Kidney (tissue), 13 donors: ENCODE measurements at regions not wholly inside any gene's neighbourhood (a gene's known extent, or its start where the extent isn't known, plus 50 kb on each side); places are given as distances from the start of the nearest gene placed in this dataset.

Experiments used
- DNase-seq, 5 donors: peaks; one replicate each; pipeline ENCODE4 v3.0.0-alpha.2; 2013 to 2020
- FAIRE-seq: peaks from 2 replicates; lab custom pipeline; 2012; peaks lifted over from hg19 to GRCh38; lab: Jason Lieb, UNC
- H3K27ac ChIP-seq, 2 donors: one replicate each; pipeline ENCODE4 v1.7.0; 2013; ENCODE audit warnings: low read depth in 2 of 2, low read length in 2 of 2, inconsistent platforms in 1 of 2
- H3K27me3 ChIP-seq: one replicate; pipeline ENCODE4 v1.7.1; 2013; ENCODE audit warnings: low read length, inconsistent platforms; ENCODE audit not compliant: control insufficient read depth, insufficient read depth
- H3K36me3 ChIP-seq, 3 donors: one replicate each; pipeline versions ENCODE4 v1.7.0 to v1.7.1; 2013; ENCODE audit warnings: low read length in 3 of 3, control low read depth in 1 of 3, inconsistent platforms in 1 of 3; ENCODE audit not compliant: insufficient read depth in 3 of 3, control insufficient read depth in 2 of 3
- H3K4me1 ChIP-seq, 3 donors: one replicate each; pipeline versions ENCODE4 v1.7.0 to v1.7.1; 2013; ENCODE audit warnings: low read length in 3 of 3, inconsistent platforms in 1 of 3, low read depth in 1 of 3; ENCODE audit not compliant: control insufficient read depth in 2 of 3, insufficient read depth in 2 of 3
- H3K4me3 ChIP-seq, 3 donors: one replicate each; pipeline versions ENCODE4 v1.7.0 to v1.8.1; 2013; ENCODE audit warnings: low read length in 3 of 3, control low read depth in 1 of 3, inconsistent platforms in 1 of 3
- H3K9ac ChIP-seq, 3 donors: one replicate each; pipeline versions ENCODE4 v1.7.0 to v1.7.1; 2013; ENCODE audit warnings: low read length in 3 of 3, control low read depth in 1 of 3, inconsistent platforms in 1 of 3
- H3K9me3 ChIP-seq, 3 donors: one replicate each; pipeline versions ENCODE4 v1.7.0 to v1.7.1; 2013; ENCODE audit warnings: low read length in 3 of 3, control low read depth in 1 of 3, inconsistent platforms in 1 of 3; ENCODE audit not compliant: control insufficient read depth in 2 of 3, insufficient read depth in 1 of 3
- intact Hi-C: fragments of 100-400 bp; cut with DNase I; formaldehyde crosslinking; loops from one replicate; pipeline ENCODE4 v1.11.1; 2022
- TF ChIP-seq, protein P1 (sequence below): IDR thresholded peaks from 3 replicates; pipeline ENCODE4 v1.5.1; 2012; ENCODE audit warnings: mild to moderate bottlenecking, moderate library complexity, borderline replicate concordance; ENCODE audit not compliant: insufficient read depth; ENCODE audit errors: extremely low read depth
- donor health status: control.
- donor health status: control.
- donor health status: control.
- donor health status: control.
- donor health status: control.
- donor health status: DM: yes; HTN: yes; CAD: no.
- donor health status: Normal renal cell carcinoma (clear cell type).

DNA sequence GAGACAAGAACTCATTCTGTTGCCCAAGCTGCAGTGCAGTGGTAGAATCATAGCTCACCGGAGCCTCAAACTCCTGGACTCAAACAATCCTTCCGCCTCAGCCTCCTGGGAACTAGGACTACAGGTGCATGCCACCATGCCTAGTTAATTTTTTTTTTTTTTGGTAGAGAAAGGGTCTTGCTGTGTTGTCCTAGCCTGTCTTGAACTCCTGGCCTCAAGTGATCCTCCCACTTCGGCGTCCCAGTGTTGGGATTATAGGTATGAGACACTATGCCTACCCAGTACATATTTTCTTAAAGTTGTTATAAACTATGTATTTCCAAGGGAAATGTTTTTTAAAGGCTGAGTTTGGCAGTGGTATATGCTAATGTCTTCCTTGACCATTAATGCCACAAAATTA, 412.6 kb downstream of the KLF12 start:
- FAIRE-seq (no peak), DNase-seq (no peak)
- no peaks in the 10 kb centered on the region for H3K36me3 ChIP-seq
- H3K4me3 ChIP-seq: no peak overlapping the region
- no peak overlapping the region for H3K27ac ChIP-seq
- H3K9me3 ChIP-seq: no peaks in the 10 kb centered on the region
- intact Hi-C loops: no loop called here
- TF ChIP-seq, protein P1, sequence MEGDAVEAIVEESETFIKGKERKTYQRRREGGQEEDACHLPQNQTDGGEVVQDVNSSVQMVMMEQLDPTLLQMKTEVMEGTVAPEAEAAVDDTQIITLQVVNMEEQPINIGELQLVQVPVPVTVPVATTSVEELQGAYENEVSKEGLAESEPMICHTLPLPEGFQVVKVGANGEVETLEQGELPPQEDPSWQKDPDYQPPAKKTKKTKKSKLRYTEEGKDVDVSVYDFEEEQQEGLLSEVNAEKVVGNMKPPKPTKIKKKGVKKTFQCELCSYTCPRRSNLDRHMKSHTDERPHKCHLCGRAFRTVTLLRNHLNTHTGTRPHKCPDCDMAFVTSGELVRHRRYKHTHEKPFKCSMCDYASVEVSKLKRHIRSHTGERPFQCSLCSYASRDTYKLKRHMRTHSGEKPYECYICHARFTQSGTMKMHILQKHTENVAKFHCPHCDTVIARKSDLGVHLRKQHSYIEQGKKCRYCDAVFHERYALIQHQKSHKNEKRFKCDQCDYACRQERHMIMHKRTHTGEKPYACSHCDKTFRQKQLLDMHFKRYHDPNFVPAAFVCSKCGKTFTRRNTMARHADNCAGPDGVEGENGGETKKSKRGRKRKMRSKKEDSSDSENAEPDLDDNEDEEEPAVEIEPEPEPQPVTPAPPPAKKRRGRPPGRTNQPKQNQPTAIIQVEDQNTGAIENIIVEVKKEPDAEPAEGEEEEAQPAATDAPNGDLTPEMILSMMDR: no peak
- no peak overlapping the region for H3K9ac ChIP-seq
- no peaks in the 10 kb centered on the region for H3K4me1 ChIP-seq
- H3K27me3 ChIP-seq: no peaks in the 10 kb centered on the region

DNA sequence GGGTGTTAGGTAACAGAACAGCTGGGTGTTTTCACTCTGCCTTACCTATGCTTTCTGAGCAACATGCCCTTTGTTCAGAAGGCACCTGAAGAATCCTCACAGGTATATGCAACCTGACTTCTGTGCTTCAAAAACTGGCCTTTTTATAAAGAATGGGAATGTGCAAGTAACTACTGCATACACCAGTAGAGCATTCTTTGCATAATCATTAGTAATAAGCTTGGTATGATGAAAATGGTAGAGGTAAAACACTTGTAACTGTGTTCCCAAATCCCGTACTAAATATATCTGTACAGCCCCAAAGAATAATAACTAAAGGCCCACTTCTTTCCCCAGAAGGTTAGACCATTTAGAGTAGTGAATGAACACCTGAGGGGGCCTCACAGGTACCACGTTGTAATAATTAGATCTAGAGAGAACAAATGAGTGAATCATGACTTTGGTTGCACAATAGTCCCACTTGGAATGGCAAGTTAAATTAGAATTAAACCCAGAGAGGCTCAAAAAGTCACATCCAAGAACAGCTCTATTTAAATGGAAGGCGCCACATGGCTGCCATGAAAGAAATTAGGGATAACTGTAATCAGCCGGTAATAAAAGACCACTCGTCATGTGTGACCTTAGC, 413.9 kb downstream of the KLF12 start:
- H3K4me1 ChIP-seq: no peaks in the 10 kb centered on the region
- no peak overlapping the region for H3K27ac ChIP-seq
- H3K27me3 ChIP-seq: no peaks in the 10 kb centered on the region
- no peak overlapping the region for H3K9ac ChIP-seq
- H3K36me3 ChIP-seq: no peaks in the 10 kb centered on the region
- DNase-seq: no peak
- no peaks in the 10 kb centered on the region for H3K9me3 ChIP-seq
- intact Hi-C loops: no loop called here
- FAIRE-seq: no peak
- H3K4me3 ChIP-seq: no peak overlapping the region
- TF ChIP-seq, protein P1: no peak

DNA sequence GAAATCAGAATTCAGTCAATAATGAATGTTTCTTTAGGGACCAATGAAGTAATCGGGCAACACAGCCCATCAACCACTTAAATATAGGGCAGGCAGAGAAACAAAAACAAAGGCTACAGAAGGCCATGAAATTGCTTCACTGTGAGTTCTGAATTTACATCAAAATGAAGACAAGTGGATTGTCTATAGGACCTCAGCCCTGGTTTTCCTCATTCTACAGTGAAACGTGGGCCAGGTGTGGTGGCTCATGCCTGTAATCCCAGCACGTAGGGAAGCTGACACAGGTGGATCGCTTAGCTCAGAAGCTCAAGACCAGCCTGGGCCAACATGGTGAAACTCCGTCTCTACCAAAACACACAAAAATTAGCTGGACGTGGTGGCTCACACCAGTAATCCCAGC, 416.0 kb downstream of the KLF12 start:
- H3K4me1 ChIP-seq: no peaks in the 10 kb centered on the region
- no peak overlapping the region for H3K27ac ChIP-seq
- FAIRE-seq (no peak), DNase-seq (no peak)
- H3K36me3 ChIP-seq: peaks cover 0 to 11% (median 4%) of the 10 kb centered on the region in 3 donors
- no peaks in the 10 kb centered on the region for H3K9me3 ChIP-seq
- H3K4me3 ChIP-seq: no peak overlapping the region
- no peaks in the 10 kb centered on the region for H3K27me3 ChIP-seq
- intact Hi-C loops: no loop called here
- H3K9ac ChIP-seq: no peak overlapping the region
- TF ChIP-seq, protein P1: no peak

DNA sequence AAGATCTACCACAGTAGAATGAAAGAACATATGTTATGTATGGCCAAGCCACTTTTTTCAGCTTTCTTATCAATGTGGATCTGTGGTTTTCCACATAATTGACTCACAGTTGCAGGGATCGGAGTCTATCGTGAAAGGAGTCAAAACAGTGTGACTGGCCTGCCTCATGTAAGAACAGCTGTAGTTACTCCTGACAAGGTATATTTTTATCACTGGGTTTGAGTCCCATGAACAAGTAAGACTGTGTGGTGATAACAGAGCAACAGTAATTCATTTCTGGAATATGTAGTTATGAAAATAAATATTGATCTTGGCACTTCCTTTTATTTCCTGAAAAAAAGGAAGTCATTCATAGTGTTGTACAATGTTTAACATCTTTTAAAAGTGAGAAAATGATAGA, 416.6 kb downstream of the KLF12 start:
- intact Hi-C loops: no loop called here
- H3K27me3 ChIP-seq: no peaks in the 10 kb centered on the region
- H3K9ac ChIP-seq: no peak overlapping the region
- H3K4me1 ChIP-seq: no peaks in the 10 kb centered on the region
- peak in 1 of 5 donors; percentile 12 for DNase-seq
- no peak overlapping the region for H3K4me3 ChIP-seq
- H3K9me3 ChIP-seq: no peaks in the 10 kb centered on the region
- no peak overlapping the region for H3K27ac ChIP-seq
- TF ChIP-seq, protein P1: no peak
- peak; percentile 39 for FAIRE-seq
- peaks cover 0 to 11% (median 4%) of the 10 kb centered on the region in 3 donors for H3K36me3 ChIP-seq
